ENCODE measurements at regions not wholly inside any gene's neighbourhood (a gene's known extent, or its start where the extent isn't known, plus 50 kb on each side); places are given as distances from the start of the nearest gene placed in this dataset.

DNA sequence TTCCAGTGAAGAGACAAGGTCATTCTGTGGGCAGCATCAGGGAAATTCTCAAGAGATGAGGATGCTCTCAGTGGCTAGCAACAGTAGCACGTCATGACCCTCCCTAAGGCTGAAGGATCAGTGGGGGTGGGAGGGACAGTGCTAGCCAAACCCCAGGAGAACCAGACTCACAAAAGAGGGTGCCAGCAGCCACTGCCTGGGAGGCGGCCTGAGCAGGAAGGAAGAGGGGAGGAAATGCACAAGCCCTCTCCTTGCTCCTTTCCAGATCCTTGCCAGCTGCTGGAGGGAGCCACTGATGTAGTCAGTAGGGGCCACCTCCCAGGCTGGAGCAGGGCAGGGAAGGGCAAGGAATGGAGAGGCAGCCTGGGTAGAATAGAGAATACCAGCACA, 302.7 kb downstream of the RPS24 start (continued):
- TF ChIP-seq ZBTB33 (IDR thresholded peaks at IDR 0.05; ENCODE audit: borderline replicate concordance, low read depth) (no peak), SIN3A (IDR thresholded peaks at IDR 0.05; ENCODE audit: borderline replicate concordance, low read depth, low read length) (no peak), FOSL2 (IDR thresholded peaks at IDR 0.05; ENCODE audit: borderline replicate concordance, low read depth) (peak; percentile 54; the same call in 1 of the 2 replicates), MEF2A (IDR thresholded peaks at IDR 0.05; ENCODE audit: borderline replicate concordance, low read depth) (no peak), TCF12 (IDR thresholded peaks at IDR 0.05) (peak; percentile 85), YY1 (IDR thresholded peaks at IDR 0.05; ENCODE audit: low read depth) (no peak), REST (IDR thresholded peaks at IDR 0.05; ENCODE audit: low read depth, low read length) (no peak), GABPA (IDR thresholded peaks at IDR 0.05; ENCODE audit: low read depth) (no peak), MXI1 (IDR thresholded peaks at IDR 0.05; ENCODE audit: low read depth, low read length) (no peak), TEAD4 (IDR thresholded peaks at IDR 0.05; ENCODE audit: borderline replicate concordance, insufficient read depth) (peak; percentile 49; the same call in 1 of the 2 replicates), TAF1 (IDR thresholded peaks at IDR 0.05; ENCODE audit: borderline replicate concordance, low read depth, low read length) (no peak), RCOR1 (IDR thresholded peaks at IDR 0.05; ENCODE audit: low read length) (no peak), CHD2 (IDR thresholded peaks at IDR 0.05; ENCODE audit: low read length, partially characterized antibody) (peak; percentile 11), EP300 (IDR thresholded peaks at IDR 0.05; ENCODE audit: borderline replicate concordance in 1 of 2, low read depth in 1 of 2, low read length in 1 of 2) (peak in 1 of 2 experiments; percentile 39; a peak in 1 of 4 replicates), EZH2phosphoT487 (IDR thresholded peaks at IDR 0.05; ENCODE audit: borderline replicate concordance, low read depth) (no peak), SMC3 (IDR thresholded peaks at IDR 0.05; ENCODE audit: low read depth, low read length) (no peak)
- TF ChIP-seq, protein P1, sequence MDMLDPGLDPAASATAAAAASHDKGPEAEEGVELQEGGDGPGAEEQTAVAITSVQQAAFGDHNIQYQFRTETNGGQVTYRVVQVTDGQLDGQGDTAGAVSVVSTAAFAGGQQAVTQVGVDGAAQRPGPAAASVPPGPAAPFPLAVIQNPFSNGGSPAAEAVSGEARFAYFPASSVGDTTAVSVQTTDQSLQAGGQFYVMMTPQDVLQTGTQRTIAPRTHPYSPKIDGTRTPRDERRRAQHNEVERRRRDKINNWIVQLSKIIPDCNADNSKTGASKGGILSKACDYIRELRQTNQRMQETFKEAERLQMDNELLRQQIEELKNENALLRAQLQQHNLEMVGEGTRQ (IDR thresholded peaks at IDR 0.05; ENCODE audit: borderline replicate concordance, low read depth, low read length): no peak
- TF ChIP-seq, protein P2, sequence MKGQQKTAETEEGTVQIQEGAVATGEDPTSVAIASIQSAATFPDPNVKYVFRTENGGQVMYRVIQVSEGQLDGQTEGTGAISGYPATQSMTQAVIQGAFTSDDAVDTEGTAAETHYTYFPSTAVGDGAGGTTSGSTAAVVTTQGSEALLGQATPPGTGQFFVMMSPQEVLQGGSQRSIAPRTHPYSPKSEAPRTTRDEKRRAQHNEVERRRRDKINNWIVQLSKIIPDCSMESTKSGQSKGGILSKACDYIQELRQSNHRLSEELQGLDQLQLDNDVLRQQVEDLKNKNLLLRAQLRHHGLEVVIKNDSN (IDR thresholded peaks at IDR 0.05; ENCODE audit: borderline replicate concordance, low read depth): no peak
- TF ChIP-seq, protein P3, sequence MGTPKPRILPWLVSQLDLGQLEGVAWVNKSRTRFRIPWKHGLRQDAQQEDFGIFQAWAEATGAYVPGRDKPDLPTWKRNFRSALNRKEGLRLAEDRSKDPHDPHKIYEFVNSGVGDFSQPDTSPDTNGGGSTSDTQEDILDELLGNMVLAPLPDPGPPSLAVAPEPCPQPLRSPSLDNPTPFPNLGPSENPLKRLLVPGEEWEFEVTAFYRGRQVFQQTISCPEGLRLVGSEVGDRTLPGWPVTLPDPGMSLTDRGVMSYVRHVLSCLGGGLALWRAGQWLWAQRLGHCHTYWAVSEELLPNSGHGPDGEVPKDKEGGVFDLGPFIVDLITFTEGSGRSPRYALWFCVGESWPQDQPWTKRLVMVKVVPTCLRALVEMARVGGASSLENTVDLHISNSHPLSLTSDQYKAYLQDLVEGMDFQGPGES (IDR thresholded peaks at IDR 0.05; ENCODE audit: low read depth, low read length): no peak
